GM12865 (cell line): ENCODE measurements at regions not wholly inside any gene's neighbourhood (a gene's known extent, or its start where the extent isn't known, plus 50 kb on each side); places are given as distances from the start of the nearest gene placed in this dataset.
"Not testable (repeated sequence)": the region's sequence is repeated elsewhere in the genome, so short reads cannot be mapped to it uniquely, and the experiment has no call there.

ENCODE experiments used
- DNase-seq: peaks from one replicate; pipeline ENCODE4 v3.0.0; 2010; ENCODE audit warnings: low read depth
- H3K4me3 ChIP-seq: 2 replicates; pipeline ENCODE4 v1.5.1; 2011; ENCODE audit warnings: mild to moderate bottlenecking, low read depth, low read length, control low read depth
- CTCF ChIP-seq: IDR thresholded peaks from 2 replicates; pipeline ENCODE4 v1.5.1; 2011; ENCODE audit warnings: low read length, control low read depth, low read depth, inconsistent platforms; ENCODE audit not compliant: insufficient read depth; ENCODE audit errors: missing control alignments

DNA sequence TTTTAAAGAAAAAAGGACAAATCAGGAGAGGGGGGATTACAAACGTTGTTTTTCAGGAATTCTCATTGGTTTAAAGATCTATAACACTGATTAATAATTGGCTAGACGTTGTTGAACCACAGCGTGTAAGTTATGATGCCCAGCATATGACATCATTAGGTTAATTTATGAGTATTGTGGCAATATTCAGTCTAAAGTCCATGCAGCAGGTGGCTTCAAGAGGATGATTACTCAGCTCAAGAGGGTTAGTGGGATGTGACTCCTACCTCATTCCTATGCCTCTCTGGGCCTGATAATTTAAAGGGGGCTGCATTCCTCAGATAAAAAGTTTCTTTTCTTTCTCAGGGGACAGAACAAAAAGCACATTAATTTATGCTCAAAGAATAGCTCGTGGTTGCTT is 1309.0 kb downstream of the EPHA7 start:
- DNase-seq, result no peak
- H3K4me3 ChIP-seq, result no peak overlapping the region
- TF ChIP-seq CTCF, result no peak

GRCh38 chr6:92109956-92110355 is 1309.4 kb downstream of the EPHA7 start:
- no peak for DNase-seq
- no peak overlapping the region for H3K4me3 ChIP-seq
- no peak for TF ChIP-seq CTCF

DNA sequence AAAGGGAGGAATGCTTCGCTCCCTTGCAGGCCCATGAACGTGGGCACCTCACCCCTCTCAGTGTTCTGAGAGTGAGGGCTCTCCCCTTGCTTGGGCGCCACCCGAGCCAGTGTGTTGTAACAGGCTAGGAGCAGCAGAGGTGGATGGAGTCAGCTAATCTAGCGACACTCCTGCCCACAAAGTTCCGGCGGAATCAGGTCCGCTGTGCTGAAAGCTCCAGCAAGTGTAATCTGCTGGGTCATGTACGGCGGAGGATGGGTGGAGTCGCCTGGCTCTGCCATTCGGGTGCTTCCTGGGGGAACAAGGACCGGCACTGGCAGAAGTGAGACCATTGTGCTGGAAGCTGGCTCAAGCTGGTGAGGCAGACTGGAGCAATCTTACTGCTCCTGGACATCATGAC is 1310.1 kb downstream of the EPHA7 start:
- no peak overlapping the region for H3K4me3 ChIP-seq
- TF ChIP-seq CTCF, result no peak
- DNase-seq, result no peak

GRCh38 chr6:92086750-92087149 is 1332.6 kb downstream of the EPHA7 start:
- TF ChIP-seq CTCF, result no peak

GRCh38 chr6:92083914-92084313 is 1335.4 kb downstream of the EPHA7 start:
- not testable (repeated sequence) for DNase-seq, H3K4me3 ChIP-seq

More at GRCh38 chr6:92086750-92087149, 1332.6 kb downstream of the EPHA7 start:
- no peak for DNase-seq
- H3K4me3 ChIP-seq, result no peak overlapping the region

DNA sequence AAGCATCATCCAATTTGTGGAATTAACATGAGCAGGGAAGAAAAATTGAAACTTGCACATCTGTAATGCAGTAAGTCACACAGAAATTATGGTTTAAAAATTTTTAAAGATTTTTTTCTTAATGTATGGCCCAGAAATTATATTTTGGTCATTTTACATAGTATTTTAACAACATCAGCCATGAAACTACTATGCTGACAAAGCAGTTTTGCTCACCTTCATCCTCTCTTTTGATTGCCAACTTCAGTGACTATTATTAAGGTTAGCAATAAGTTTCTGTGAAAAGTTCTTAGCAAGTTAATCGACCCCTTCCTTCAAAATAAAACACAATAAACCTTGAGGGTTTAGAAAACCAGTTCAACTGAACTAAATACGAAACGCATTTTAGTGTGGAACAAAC is 1347.0 kb downstream of the EPHA7 start:
- TF ChIP-seq CTCF, result no peak
- no peak for DNase-seq
- no peak overlapping the region for H3K4me3 ChIP-seq

DNA sequence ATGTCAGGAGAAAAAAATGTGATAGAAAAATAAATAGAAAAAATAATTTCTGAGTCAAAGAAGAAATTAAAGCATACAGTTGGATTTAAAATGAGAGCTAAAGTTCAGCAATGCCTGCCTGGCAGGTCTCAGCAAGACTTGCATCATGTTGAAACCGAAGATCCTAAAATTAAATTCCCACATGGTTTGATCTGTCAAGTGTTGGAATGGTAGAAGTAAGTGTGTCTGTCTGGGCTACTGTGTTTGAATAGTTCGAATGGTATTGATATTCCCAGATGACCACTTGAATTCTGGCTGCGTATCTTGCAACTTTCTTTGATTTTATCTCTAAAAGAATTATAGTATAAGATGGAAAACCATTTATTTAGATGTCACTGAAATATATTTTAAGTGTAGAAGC is 1349.6 kb downstream of the EPHA7 start:
- DNase-seq, result no peak
- no peak overlapping the region for H3K4me3 ChIP-seq
- TF ChIP-seq CTCF, result no peak
